HG03066 (cell line): ENCODE measurements at regions not wholly inside any gene's neighbourhood (a gene's known extent, or its start where the extent isn't known, plus 50 kb on each side); places are given as distances from the start of the nearest gene placed in this dataset.
"Not testable (repeated sequence)": the region's sequence is repeated elsewhere in the genome, so short reads cannot be mapped to it uniquely, and the experiment has no call there.

Experiments used
- ATAC-seq: cut with Tn5 transposase; IDR thresholded peaks from one replicate; pipeline ENCODE4 v1.9.1; 2021; ENCODE audit warnings: low read depth; ENCODE audit not compliant: unreplicated experiment

GRCh38 chr4:129829373-129829772, 733.4 kb downstream of the C4orf33 start:
- no peak for ATAC-seq

- ATAC-seq, result no peak
Observed at GRCh38 chr4:129839687-129840086, 743.7 kb downstream of the C4orf33 start.

- no peak for ATAC-seq
Observed at GRCh38 chr4:129842096-129842495, 746.1 kb downstream of the C4orf33 start.

GRCh38 chr4:129852434-129852833, 756.5 kb downstream of the C4orf33 start:
- ATAC-seq, result no peak

- ATAC-seq, result not testable (repeated sequence)
Observed at GRCh38 chr4:129853685-129854467, 757.9 kb downstream of the C4orf33 start.

- ATAC-seq, result no peak
Observed at GRCh38 chr4:129862461-129862860, 766.5 kb downstream of the C4orf33 start.

- ATAC-seq, result no peak
Observed at GRCh38 chr4:129863206-129863605, 767.3 kb downstream of the C4orf33 start.

- ATAC-seq, result no peak
Observed at GRCh38 chr4:129883996-129884395, 788.0 kb downstream of the C4orf33 start.

GRCh38 chr4:129897111-129897510, 801.2 kb downstream of the C4orf33 start:
- ATAC-seq, result no peak

- ATAC-seq, result no peak
Observed at GRCh38 chr4:129899849-129900248, 803.9 kb downstream of the C4orf33 start.

GRCh38 chr4:129900430-129900953, 804.5 kb downstream of the C4orf33 start:
- ATAC-seq, result no peak

GRCh38 chr4:129901205-129901604, 805.3 kb downstream of the C4orf33 start:
- no peak for ATAC-seq

GRCh38 chr4:129903861-129904260, 807.9 kb downstream of the C4orf33 start:
- no peak for ATAC-seq

- ATAC-seq, result no peak
Observed at GRCh38 chr4:129905256-129905655, 809.3 kb downstream of the C4orf33 start.

GRCh38 chr4:129908117-129908516, 812.2 kb downstream of the C4orf33 start:
- no peak for ATAC-seq

GRCh38 chr4:129916991-129917390, 821.0 kb downstream of the C4orf33 start:
- ATAC-seq, result no peak

- no peak for ATAC-seq
Observed at GRCh38 chr4:129917651-129918050, 821.7 kb downstream of the C4orf33 start.

- no peak for ATAC-seq
Observed at GRCh38 chr4:129926936-129927335, 831.0 kb downstream of the C4orf33 start.

- ATAC-seq, result no peak
Observed at GRCh38 chr4:129929052-129929451, 833.1 kb downstream of the C4orf33 start.

GRCh38 chr4:129929984-129930383, 834.0 kb downstream of the C4orf33 start:
- ATAC-seq, result no peak

- no peak for ATAC-seq
Observed at GRCh38 chr4:129950217-129950616, 854.3 kb downstream of the C4orf33 start.

GRCh38 chr4:129966175-129966574, 870.2 kb downstream of the C4orf33 start:
- ATAC-seq, result no peak
